Natural killer cell (primary cell): ENCODE measurements at regions not wholly inside any gene's neighbourhood (a gene's known extent, or its start where the extent isn't known, plus 50 kb on each side); places are given as distances from the start of the nearest gene placed in this dataset.

Experiments used
- ATAC-seq, 3 donors: fragments of 150-1000 bp in 2 of 3; fragments of 200-7000 bp in 1 of 3; cut with Tn5 transposase; 1 replicate in 1 of 3; 2 replicates in 2 of 3; pipeline ENCODE4 v1.10.0; 2021; ENCODE audit warnings: mild to moderate bottlenecking in 2 of 3, moderate library complexity in 2 of 3
- DNase-seq, 2 donors: peaks; one replicate each; pipeline versions ENCODE4 v3.0.0 to v3.0.0-alpha.2; 2013 to 2021; ENCODE audit warnings: mixed read lengths in 1 of 2
- H3K27ac ChIP-seq: one replicate; pipeline ENCODE4 v1.5.1; 2013; ENCODE audit warnings: mild to moderate bottlenecking, low read length
- H3K27me3 ChIP-seq: one replicate; pipeline ENCODE4 v1.6.1; 2013; ENCODE audit warnings: low read length; ENCODE audit not compliant: control insufficient read depth, insufficient read depth
- H3K36me3 ChIP-seq: one replicate; pipeline ENCODE4 v1.6.1; 2013; ENCODE audit warnings: low read length; ENCODE audit not compliant: control insufficient read depth, insufficient read depth
- H3K4me1 ChIP-seq: one replicate; pipeline ENCODE4 v1.6.1; 2013; ENCODE audit warnings: low read length; ENCODE audit not compliant: control insufficient read depth, insufficient read depth
- H3K4me3 ChIP-seq: one replicate; pipeline ENCODE4 v1.5.1; 2013; ENCODE audit warnings: low read length
- H3K9me3 ChIP-seq: one replicate; pipeline ENCODE4 v1.6.1; 2013; ENCODE audit warnings: low read length; ENCODE audit not compliant: control insufficient read depth, insufficient read depth
- H3K27ac Mint-ChIP-seq, 2 donors: one replicate each; pipeline ENCODE4 v1.8.0; 2022; ENCODE audit warnings: mild to moderate bottlenecking in 2 of 2, mixed read lengths in 2 of 2, moderate library complexity in 1 of 2
- H3K27me3 Mint-ChIP-seq, 2 donors: one replicate each; pipeline ENCODE4 v1.8.0; 2022; ENCODE audit warnings: low read depth in 2 of 2, mixed read lengths in 2 of 2
- H3K36me3 Mint-ChIP-seq: one replicate; pipeline ENCODE4 v1.8.0; 2022; ENCODE audit warnings: mixed read lengths
- H3K4me1 Mint-ChIP-seq, 2 donors: one replicate each; pipeline ENCODE4 v1.8.0; 2022; ENCODE audit warnings: mixed read lengths in 2 of 2
- H3K4me3 Mint-ChIP-seq: one replicate; pipeline ENCODE4 v1.8.0; 2022; ENCODE audit warnings: mild to moderate bottlenecking, moderate library complexity, mixed read lengths
- H3K9me3 Mint-ChIP-seq, 2 donors: one replicate each; pipeline ENCODE4 v1.8.0; 2022; ENCODE audit warnings: mixed read lengths in 2 of 2
- CTCF ChIP-seq: fragments of 200-600 bp; IDR thresholded peaks from one replicate; pipeline ENCODE4 v1.8.0; 2022; ENCODE audit warnings: antibody characterized with exemption
- WGBS: methylation state at CpG from one replicate; pipeline ENCODE4 v1.1.7; 2013; ENCODE audit warnings: missing lambda C conversion rate; ENCODE audit not compliant: insufficient coverage; 5-methylcytosine and 5-hydroxymethylcytosine counted together
- intact Hi-C: fragments of 100-400 bp; cut with micrococcal nuclease; formaldehyde crosslinking; loops from one replicate; pipeline ENCODE4 v1.14.2; 2022

DNA sequence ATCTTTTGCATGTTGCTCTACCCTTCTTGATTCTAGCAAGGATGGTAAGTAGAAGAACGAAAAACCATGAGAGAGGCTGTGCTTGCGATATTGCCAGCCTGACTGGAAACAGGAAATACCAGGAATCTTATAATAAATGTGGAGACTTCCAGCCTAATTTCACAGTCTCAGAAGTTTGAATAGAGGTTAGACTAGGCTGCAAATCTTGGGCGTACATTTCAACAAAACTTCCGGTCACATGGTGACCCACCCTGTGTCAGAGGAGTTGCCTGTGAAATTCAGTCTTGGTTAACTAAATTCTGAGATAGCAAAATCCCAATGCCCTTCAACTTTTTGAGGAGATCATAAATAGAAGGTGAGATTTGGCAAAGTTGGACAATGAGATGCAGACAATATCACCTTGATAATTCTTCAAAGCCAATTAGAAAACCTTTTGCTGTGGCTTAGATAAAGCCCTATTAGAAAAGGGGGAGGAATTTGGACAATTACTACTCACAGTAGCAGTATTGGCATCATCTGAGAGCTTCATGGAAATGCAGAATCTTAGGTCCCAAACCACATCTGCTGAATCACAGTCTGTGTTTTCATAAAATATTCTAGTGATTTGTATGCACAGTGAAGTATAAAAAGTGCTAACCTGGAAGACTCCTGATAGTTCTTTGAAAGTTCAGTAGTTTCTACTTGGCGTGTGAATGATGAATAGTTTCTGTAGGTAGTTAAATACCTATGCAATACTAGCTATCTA is 262.0 kb upstream of the JAG1 start:
- H3K9me3 Mint-ChIP-seq: peaks cover 0 to 7% of the 10 kb centered on the region in 2 donors
- ATAC-seq: no peak

GRCh38 chr20:10936786-10937185 is 263.0 kb upstream of the JAG1 start:
- WGBS: 73% methylated on average over 2 of the region's 2 CpGs
- Histone ChIP-seq H3K27ac (no peak overlapping the region), H3K9me3 (no peaks in the 10 kb centered on the region), H3K36me3 (no peaks in the 10 kb centered on the region), H3K4me1 (no peaks in the 10 kb centered on the region), H3K4me3 (no peak overlapping the region), H3K27me3 (no peaks in the 10 kb centered on the region)
- no peak for TF ChIP-seq CTCF
- DNase-seq (no peak), ATAC-seq (no peak)
- Mint-ChIP-seq H3K4me1 (no peaks in the 10 kb centered on the region), H3K4me3 (no peak overlapping the region), H3K9me3 (peaks cover 0 to 10% of the 10 kb centered on the region in 2 donors), H3K36me3 (no peaks in the 10 kb centered on the region), H3K27ac (no peak overlapping the region), H3K27me3 (peaks cover 0 to 3% of the 10 kb centered on the region in 2 donors)
- intact Hi-C loops: no loop called here

More for the DNA sequence above, 262.0 kb upstream of the JAG1 start:
- WGBS: 80% methylated on average over 4 of the region's 5 CpGs
- no peak for TF ChIP-seq CTCF
- intact Hi-C loops: no loop called here
- Mint-ChIP-seq H3K4me1 (no peaks in the 10 kb centered on the region), H3K27me3 (peaks cover 0 to 3% of the 10 kb centered on the region in 2 donors), H3K27ac (no peak overlapping the region), H3K4me3 (no peak overlapping the region), H3K36me3 (no peaks in the 10 kb centered on the region)
- Histone ChIP-seq H3K27ac (no peak overlapping the region), H3K4me1 (no peaks in the 10 kb centered on the region), H3K36me3 (no peaks in the 10 kb centered on the region), H3K4me3 (no peak overlapping the region), H3K27me3 (no peaks in the 10 kb centered on the region), H3K9me3 (no peaks in the 10 kb centered on the region)
- no peak for DNase-seq

DNA sequence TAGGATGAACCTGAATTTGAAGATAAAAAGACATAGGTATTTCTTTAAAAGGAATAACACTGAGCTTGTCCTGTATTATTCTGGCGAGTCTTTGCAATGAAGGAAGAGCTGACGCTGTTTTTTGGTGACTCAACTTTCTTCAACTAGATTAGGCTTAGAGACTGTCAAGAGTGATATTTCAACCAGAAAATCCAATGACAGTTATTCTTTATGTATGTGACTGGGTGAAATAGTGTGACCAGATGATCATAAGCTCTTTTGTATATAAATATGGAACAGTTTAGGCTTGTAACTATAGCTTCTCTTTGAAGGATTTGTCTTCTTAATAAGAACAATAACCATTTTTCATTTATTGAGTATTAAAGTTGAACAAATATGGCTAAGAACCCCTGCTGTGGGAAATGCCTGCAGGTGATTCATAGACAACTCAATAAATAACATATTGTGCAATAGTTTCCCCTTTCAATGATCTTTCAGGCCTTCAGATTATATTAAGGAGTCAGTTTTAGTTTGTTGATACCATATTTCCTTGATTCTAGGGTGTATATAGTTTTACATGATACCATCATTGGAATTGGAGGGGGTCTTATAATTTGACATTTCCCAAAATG is 265.6 kb upstream of the JAG1 start:
- no peaks in the 10 kb centered on the region for H3K36me3 Mint-ChIP-seq

More for the DNA sequence above, 265.6 kb upstream of the JAG1 start:
- 100% methylated on average over 2 of the region's 2 CpGs for WGBS
- Mint-ChIP-seq H3K4me1 (no peaks in the 10 kb centered on the region), H3K4me3 (no peak overlapping the region), H3K27me3 (peaks cover 0 to 5% of the 10 kb centered on the region in 2 donors), H3K27ac (no peak overlapping the region), H3K9me3 (peaks cover 3 to 12% of the 10 kb centered on the region in 2 donors)
- Histone ChIP-seq H3K27me3 (no peaks in the 10 kb centered on the region), H3K4me3 (no peak overlapping the region), H3K27ac (no peak overlapping the region), H3K36me3 (no peaks in the 10 kb centered on the region), H3K9me3 (no peaks in the 10 kb centered on the region), H3K4me1 (no peaks in the 10 kb centered on the region)
- no peak for TF ChIP-seq CTCF
- DNase-seq: no peak
- intact Hi-C loops: no loop called here
- no peak for ATAC-seq
